ENCODE measurements at regions not wholly inside any gene's neighbourhood (a gene's known extent, or its start where the extent isn't known, plus 50 kb on each side); places are given as distances from the start of the nearest gene placed in this dataset.

- TF ChIP-seq POLR2A (IDR thresholded peaks at IDR 0.05), result no peak
- TF ChIP-seq CTCF (IDR thresholded peaks at IDR 0.05), result no peak
These were observed 111.3 kb downstream of the OLFM1 start for GRCh38 chr9:135198586-135199285.
